HG03378 (cell line): ENCODE measurements at regions not wholly inside any gene's neighbourhood (a gene's known extent, or its start where the extent isn't known, plus 50 kb on each side); places are given as distances from the start of the nearest gene placed in this dataset.
"Not testable (repeated sequence)": the region's sequence is repeated elsewhere in the genome, so short reads cannot be mapped to it uniquely, and the experiment has no call there.

Source experiments
- ATAC-seq: cut with Tn5 transposase; IDR thresholded peaks from one replicate; pipeline ENCODE4 v1.9.1; 2021; ENCODE audit warnings: mild to moderate bottlenecking, moderate library complexity; ENCODE audit not compliant: unreplicated experiment

- not testable (repeated sequence) for ATAC-seq
Observed at GRCh38 chr5:56665117-56665516, 150.2 kb upstream of the MAP3K1 start.

GRCh38 chr5:56664025-56664424, 151.3 kb upstream of the MAP3K1 start:
- ATAC-seq, result no peak

- ATAC-seq, result no peak
Observed at GRCh38 chr5:56663523-56663922, 151.8 kb upstream of the MAP3K1 start.

- no peak for ATAC-seq
Observed at GRCh38 chr5:56662893-56663292, 152.5 kb upstream of the MAP3K1 start.

- ATAC-seq, result no peak
Observed at GRCh38 chr5:56659971-56660370, 155.4 kb upstream of the MAP3K1 start.

GRCh38 chr5:56658972-56659371, 156.4 kb upstream of the MAP3K1 start:
- ATAC-seq, result no peak

GRCh38 chr5:56656846-56657726, 158.3 kb upstream of the MAP3K1 start:
- no peak for ATAC-seq

- no peak for ATAC-seq
Observed at GRCh38 chr5:56651893-56652292, 163.5 kb upstream of the MAP3K1 start.

- ATAC-seq, result no peak
Observed at GRCh38 chr5:56650386-56650785, 165.0 kb upstream of the MAP3K1 start.

GRCh38 chr5:56649569-56649968, 165.8 kb upstream of the MAP3K1 start:
- ATAC-seq, result no peak

- ATAC-seq, result no peak
Observed at GRCh38 chr5:56648460-56649034, 166.8 kb upstream of the MAP3K1 start.

GRCh38 chr5:56647099-56647850, 168.1 kb upstream of the MAP3K1 start:
- no peak for ATAC-seq

GRCh38 chr5:56641635-56642260, 173.6 kb upstream of the MAP3K1 start:
- ATAC-seq, result no peak

- ATAC-seq, result no peak
Observed at GRCh38 chr5:56640763-56641406, 174.5 kb upstream of the MAP3K1 start.

GRCh38 chr5:56639476-56639875, 175.9 kb upstream of the MAP3K1 start:
- ATAC-seq, result no peak

- no peak for ATAC-seq
Observed at GRCh38 chr5:56638768-56639238, 176.5 kb upstream of the MAP3K1 start.

GRCh38 chr5:56638061-56638621, 177.2 kb upstream of the MAP3K1 start:
- no peak for ATAC-seq

GRCh38 chr5:56637321-56637920, 177.9 kb upstream of the MAP3K1 start:
- ATAC-seq, result no peak

- ATAC-seq, result no peak
Observed at GRCh38 chr5:56633950-56634349, 181.4 kb upstream of the MAP3K1 start.

GRCh38 chr5:56632939-56633338, 182.4 kb upstream of the MAP3K1 start:
- ATAC-seq, result no peak
